NCI-H774 (cell line): ENCODE measurements at regions not wholly inside any gene's neighbourhood (a gene's known extent, or its start where the extent isn't known, plus 50 kb on each side); places are given as distances from the start of the nearest gene placed in this dataset.

Experiments
- DNase-seq: peaks from one replicate; lab custom pipeline; 2025; lab: John Stamatoyannopoulos, UW

DNA sequence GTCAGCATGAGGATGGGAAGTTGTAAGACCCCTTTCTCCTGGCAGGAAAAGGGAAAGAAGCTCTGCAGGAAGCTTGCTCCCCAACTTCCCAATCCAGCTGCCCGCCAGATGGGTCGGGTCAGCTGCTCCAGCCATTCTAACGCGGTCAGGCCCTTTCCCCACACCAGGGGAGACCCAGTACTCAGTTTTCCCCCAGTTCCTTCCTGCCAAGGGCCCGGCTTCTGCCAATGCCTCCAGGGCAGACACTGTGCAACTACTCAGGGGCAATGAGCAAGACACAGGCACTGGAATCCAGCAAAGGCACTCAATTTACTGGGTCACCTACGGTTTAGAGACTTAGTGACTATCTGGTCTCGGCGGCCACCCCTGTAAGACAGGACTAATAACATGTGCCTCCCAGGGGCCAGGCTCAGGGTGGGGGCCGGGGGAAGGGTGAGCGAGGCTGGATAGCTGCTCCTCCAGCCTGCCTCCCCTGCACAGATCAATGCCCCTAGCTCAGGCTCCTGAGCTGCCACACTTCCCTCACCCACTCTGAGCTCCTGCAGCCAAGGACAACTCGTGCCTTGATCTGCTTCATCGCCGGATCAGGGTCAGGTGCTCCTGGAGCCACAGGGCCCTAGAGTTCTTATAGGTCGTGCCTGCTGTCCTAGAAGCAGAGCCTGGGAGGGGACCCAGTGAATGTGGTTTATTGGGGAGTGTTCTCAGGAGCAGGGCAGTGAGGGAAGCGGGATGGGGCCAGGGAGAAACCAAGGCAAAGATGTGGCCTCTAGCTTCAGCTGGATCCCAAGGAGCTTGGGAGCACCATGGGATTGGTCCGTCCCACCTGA lies 171.1 kb downstream of the ZFP36L2 start:
- no peak for DNase-seq

DNA sequence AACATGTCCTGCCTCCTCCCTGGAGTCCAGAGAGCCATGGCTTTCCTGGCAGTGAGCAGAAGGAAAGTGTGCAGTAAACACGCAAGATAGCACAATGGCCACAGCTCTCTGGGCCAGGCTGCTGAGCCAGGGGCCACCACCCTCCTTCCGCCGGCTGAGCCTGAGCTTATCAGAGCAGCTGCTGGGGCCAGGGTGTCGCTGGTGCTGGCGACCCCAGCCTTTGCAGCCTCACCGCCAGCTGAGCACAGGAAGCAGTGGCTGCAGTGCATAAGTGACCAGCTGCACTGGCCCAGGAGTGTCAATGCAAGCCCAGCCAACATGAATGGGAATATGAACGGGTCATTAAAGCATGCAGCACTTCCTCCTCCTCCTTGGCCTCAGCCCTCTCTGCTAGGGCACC lies 172.0 kb downstream of the ZFP36L2 start:
- DNase-seq = no peak

DNA sequence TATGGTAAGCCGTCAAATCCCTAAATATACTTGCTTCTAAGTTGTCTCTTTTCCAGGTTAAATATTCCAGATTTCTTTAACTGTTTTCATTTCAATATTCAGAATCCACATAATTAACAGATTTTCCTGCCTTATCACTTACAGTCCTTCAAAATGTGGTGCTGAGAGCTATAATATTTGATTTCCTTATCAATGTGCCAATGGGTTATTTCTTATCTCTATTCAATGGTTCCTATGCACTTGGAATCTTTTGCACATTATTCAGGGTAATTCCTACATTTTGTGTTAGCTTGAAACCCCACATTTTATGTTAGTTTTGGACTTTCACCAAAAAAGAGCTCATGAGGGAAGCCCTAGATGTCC lies 173.5 kb downstream of the ZFP36L2 start:
- DNase-seq = no peak

DNA sequence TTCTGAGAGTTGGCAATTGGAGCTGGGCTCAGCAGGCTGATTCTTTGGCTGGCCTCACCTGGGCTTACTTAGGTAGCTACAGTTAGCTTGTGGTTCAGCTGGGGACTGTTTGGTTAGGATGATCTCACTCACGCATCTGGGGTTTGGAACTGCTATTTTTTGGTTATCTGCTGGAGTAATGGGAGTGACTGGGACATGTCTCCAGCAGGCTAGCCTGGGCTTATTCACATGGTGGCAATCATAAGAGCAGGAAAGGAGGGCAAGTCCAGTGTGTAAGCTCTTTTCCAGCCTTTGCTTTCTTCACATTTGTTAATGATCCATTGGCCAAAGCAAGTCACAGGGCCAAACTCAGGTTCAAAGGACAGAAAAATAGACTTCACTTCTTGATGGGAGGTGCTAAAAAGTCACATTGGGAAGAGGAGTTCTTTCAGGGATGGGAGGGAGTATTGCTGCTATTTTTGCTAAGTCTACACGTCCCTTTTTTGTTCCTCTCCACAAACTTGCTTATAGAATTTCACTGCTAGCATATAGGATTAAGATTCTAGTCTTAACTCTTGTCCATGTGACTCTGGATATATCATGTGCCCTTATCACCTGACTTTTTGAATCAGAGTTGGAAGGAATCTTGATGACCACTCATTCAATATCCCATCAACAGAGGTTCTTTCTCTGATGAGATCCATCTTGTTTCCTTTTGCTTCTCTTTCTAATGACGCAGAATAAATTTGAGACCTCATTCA lies 174.0 kb downstream of the ZFP36L2 start:
- DNase-seq = no peak

DNA sequence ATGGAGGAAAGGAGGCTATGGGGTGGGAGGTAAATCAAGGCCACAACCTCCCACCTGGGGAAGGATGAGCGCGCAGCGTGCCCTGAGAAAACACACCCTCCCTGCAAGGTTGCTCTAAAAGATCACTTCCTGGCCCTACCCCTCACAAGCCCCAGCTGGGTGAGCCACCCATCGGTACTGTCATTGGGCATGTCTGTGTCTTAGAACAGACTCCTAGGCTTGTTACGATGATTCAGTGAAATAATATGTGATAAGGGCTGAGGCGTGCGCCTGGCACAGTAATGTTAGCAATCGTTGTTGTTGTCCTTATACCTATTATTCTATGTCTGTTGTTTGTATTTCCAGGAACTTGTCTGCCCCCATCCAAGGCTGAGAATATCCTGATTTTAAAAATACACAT lies 175.1 kb downstream of the ZFP36L2 start:
- no peak for DNase-seq

DNA sequence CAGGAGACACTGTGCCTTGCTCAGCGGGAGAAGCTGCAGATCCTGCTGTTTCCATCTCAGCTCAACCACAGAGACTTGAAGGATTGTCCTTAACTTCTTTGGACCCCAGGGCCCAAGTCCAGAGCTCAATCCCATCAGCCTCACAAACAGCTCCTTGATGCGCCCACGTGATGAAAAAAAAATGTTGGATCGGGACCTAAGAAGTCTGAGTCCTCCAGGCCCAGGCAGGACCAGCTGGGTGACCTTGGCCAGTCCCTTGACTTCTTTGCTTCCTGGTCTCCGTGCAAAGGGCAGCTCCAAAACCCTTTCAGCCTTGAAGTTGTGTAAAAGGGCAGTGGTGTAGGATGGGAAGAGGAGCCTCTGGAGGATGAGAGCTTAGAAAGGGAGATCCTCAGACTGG lies 175.5 kb downstream of the ZFP36L2 start:
- DNase-seq = no peak

DNA sequence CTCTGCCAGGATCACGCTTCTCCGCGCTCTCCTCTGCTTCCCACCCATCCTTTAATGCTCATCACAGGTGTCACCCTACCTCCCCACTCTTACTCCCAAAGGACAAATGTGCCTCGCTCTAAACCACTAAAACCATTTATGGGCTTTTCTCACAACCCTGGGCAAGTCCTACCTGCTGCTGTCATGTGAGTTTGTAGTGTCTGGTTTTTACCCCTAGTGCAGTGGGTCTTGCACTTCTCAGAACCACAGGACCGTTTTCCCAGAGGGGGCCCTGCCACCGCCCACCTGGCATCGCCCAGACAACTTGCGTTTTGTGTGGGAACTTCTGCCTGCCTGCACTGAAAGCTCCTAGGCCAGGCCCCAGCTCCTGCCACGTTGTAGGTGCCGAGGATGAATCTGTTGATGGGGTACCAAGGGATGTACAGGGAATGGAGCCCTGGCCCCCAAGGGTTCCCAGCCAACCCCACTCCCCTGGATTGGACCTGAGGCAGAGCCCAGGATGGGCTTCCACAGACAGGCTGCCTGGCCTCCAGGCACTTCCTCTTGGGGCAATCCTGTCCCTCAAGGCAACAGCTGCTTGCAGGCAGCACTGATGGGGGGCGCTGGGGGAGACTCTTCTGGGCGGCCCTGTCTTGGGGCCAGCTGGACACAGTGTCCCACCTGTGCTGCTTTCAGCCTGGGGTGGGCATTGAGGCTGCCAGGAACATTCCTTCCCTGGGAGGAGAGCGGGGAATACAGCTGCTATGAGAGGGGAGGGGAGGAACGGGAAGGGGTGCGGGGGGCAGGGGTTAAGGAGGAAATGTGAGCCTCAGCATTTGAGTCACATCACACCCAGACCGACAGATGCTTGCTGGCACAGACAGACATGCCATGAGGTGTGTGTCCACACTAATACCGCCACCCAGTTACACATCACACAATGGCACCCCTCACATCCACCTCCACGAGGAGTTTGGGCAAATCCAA lies 176.3 kb downstream of the ZFP36L2 start:
- no peak for DNase-seq

DNA sequence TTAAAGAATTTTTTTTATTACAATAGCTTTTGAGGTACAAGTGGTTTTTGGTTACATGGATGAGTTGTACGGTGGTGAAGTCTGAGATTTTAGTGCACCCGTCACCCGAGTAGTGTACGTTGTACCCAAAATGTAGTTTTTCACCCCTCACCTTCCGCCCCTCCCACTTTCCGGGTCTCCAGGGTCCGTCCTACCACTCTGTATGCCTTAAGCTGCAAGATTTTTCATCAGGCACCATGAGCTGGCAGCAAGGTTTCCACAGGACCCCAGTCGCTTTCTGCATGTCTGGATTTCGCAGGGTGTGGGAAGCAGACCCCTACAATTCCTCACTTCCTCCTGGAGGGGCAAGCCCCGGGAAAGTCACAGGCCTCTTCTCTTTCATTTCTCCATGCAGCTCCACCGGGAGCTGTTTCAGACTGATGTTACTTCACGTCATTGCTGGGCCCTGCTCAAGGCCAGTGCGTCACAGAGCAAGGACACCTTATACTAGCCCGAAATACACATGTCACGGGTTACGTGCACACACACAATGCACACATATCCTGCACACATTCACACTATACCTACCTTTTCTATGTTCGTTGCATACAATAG lies 179.1 kb downstream of the ZFP36L2 start:
- DNase-seq = no peak

DNA sequence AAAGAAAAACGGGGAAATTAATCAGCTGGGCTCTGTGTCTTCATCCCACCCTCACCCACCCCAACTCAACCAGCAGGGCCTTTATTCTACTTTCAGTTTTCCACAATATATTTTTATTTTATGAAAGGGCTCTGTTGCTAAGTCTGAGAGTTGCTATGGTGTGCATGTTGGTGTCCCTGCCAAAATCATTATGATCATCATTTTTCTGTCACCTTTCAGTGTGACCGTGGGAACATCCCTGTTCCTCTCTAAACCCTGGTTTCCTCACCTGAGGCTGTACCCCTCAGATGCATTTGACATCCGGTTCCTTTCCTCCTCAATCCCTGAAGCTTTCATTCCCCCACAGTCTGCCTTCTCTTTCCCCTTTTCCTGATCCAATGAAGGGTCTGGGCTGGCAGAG lies 180.5 kb downstream of the ZFP36L2 start:
- DNase-seq = no peak

DNA sequence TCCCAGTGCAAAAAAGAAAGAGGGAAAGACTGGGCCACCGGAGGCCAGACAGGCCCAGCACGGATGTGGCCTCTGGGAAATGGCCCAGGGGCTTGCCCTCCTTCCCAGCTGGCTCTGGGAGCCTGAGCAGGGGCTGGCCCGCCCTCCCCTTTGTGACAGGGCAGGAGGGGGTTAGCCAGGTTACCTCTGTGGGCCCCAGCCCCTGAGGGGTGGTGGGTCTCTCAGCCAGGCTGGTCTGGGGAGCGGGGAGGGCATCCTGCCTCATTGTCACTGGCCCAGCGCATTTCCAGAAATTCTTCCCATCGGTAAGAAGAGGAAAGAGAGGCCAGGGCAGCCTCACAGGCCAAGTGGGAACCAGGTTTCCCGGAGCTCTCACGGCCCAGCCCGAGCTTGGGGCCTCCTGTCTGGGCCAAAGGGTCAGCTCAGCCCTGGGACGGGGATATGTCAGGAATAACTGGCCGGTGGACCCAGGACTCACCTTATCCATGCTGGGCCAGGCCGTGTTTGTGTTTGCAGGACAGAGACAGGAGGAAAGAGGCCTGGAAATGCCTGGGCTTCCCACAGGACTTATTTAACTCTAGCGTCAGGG lies 182.2 kb downstream of the ZFP36L2 start:
- no peak for DNase-seq

DNA sequence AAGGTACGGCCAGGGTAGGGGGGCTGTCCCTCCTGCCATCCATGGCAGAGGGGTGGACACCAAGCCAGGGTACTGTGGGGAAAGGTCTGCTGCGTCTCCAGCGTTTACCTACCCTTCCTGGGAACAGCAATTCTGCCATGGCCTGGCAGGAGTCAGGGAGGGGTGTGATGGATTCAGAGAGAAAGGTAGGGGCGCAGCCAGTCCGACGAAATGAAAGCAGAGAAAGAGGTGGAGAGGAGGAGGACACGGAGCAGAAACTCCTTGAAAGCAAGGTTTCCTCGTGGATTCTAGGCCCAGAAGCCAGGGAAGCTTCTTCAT lies 182.9 kb downstream of the ZFP36L2 start:
- DNase-seq = no peak

DNA sequence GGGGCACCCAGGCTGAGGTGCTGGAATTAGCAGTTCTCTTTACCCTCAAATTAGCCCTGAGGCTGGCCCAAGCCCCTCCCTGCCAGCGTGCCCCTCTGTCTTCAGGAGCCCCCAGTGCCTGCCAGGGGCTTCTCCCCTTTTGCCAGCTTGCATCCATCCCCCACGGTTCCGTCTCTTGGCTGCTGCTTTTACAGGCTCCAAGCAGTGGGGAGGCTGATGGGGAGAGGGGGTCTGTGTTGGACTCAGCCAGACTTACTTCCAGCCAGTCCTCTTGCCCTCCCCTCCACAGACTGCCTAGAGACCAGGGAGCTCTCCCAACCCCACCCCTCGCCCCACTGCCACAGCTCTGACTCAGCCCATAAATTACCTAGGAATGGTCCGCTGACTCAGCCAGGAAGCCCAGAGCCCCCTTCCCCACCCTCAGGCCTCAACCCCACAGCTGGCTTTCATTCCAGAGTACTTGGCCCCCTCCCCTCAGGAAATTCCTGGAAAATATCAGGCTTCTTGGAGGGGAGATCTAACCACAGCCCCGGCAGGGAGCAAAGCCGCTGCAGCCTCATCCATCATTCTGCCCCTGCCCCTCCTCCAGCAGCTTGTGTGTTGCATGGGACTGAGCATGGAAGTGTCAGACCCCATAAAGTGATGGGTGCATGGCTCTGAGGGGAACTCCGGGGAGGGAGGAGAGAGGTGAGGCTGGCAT lies 184.6 kb downstream of the ZFP36L2 start:
- no peak for DNase-seq

DNA sequence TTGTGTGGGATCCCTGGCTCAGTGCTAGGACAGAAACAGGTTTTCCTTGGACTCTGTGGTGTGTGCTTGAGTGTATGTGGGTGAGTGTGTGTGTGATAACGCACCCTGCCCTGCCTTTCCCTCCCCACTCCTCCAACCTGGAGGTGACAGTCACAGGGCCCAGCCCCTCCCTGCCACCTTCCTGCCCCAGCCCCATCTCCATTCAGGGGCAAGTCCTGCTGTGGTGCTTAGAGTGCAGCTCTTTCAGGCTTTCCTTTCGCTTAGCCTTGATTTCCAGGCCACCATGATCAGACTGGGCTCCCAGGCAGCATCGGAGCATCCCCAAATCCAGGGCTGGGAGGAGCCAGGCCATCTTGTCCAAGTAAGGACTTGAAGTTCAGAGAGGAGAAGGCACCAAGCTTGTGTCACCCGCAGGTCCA lies 185.2 kb downstream of the ZFP36L2 start:
- no peak for DNase-seq

DNA sequence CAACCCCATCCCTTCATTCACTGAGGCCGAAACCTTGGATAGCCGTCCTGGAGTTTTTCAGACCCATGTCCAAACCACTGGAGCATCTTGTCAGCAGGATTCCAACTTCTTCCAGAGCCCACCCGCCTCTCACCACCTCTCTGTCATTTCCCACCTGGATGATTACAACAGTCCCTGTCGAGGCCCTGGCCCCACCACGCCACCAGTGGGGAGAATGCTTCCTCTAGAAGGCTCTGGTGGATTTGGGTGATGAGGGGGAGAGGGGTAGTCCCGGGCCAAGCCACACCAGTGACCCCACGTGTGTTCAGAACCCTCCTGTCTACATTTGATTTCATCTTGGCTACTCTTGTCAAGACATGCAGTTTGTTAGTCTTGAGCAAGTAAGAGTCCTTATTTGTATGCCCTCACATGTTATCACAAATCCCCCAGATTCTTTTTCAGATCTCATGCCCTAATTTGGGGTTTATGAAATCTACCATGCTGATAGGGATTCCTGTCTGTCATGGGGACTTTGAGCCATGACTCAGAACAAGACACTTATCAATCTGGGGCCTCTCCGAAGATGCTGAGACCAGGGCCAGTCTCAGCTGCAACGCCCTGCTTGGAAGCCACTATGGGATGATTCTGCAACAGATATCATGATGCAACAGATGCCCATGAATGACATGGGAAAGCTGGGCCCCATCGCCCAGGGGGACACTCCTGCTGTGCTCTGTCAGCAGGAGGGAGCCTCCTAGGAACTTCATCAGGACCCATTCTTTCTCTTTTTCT lies 186.1 kb downstream of the ZFP36L2 start:
- DNase-seq = no peak

DNA sequence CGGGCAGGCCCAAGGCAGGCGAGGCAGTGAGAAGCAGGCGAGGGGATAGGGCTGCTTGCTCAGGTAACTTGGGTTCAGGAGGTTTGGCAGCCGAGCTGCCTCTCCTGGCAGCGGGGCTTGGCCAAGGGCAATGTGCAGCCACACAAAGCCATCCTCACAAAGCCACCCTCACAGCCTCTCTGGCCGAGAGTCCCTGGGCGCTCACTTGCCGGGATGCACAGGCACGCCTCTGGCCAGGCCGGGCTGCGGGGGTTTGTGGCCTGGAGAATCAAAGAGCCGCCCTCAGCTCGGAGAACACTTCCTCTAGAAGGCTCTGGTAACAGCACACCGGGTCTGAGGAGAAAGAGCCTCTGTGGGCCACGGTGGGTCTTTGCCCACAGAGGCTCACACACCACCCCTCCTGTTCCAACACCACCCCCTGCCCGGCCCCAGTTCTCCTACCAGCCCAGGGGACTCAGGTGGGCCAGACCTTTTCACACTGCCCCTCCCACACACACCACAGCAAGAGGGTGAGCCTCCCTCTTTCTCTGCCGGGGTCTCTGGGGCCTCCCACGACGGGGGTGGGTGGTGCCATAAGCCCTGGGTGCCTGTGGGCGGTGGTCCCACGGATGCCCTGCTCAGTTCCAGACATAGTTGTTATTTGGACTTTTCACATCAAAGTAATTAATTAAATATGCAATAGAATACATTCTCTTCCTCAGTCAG lies 186.9 kb downstream of the ZFP36L2 start:
- no peak for DNase-seq

DNA sequence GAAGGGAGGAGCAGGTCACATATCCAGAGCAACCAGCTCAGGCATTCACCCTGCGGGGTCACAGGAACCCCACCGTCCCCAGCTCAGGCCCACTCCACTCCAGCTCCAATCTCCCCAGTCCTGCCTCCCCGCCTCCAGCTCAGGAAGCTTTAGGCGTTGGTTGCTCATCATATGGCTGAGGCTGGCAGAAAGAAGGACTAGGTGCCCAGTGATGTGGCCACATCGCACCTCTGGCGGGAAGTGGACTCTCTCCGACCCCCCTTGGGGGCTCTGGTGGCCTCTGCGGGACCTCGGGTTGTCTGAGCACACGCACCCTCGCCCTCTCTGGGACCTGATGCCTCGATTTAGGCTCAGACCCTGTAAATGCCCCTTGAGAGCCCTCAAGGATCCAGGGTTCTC lies 187.7 kb downstream of the ZFP36L2 start:
- DNase-seq = no peak

DNA sequence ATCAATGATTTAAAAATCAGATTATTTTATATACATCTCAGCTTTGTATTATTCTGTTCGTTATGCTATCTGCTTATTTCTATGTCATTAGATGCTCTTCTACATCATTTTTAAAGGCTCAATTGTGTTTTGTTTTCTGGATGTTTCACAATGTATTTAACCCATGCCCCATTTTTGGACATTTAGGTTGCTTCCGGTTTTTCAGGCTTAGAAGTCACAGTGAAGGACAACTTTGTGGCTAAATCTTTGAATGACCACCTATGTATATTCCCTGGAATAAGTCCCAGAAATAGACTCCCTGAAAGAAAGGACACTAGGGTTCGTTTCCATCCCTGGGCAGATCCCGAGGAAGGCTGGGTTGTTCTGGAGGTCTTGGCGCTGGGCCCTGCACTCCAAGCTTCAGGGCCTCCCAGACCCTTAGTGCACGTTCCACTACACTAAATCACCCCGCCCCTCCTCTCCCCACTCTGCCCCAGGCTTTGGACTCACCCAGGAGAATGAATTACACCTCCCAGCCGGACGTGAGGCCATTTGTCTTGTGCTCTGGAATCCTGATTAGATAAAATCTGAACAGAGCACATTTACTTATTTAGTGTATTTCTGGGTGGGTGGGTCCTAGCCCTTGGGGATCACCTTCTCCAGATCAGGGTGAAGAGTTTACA lies 188.2 kb downstream of the ZFP36L2 start:
- no peak for DNase-seq

DNA sequence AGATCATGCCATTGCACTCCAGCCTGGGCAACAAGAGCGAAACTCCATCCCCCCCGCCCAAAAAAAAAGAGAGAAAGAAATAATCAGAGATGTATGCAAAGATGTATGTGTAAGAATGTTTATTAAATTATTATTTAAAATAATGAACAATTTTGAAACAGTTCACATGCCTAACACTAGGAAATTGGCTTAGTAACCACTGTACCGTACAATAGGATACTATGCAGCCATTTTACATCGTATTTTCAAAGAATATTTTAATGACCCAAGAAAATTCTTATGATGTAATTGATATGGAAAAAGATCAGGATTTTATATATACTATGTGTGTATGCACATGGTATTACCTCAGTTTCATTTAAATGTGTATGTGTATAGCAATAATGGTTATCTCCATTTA lies 190.5 kb downstream of the ZFP36L2 start:
- DNase-seq = no peak

DNA sequence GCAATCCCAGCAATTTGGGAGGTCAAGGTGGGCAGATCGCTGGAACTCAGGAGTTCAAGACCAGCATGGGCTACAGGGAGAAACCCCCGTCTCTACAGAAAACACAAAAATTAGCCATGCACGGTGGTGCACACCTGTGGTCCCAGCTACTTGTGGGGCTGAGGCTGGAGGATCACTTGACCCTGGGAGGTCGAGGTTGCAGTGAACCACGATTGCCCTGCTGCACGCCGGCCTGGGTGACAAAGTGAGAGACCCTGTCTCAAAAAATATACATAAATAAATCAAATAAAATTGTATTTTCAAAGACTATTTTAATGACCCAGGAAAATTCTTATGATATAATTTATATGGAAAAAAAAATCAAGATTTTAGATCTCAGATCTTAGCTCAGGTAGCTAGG lies 191.5 kb downstream of the ZFP36L2 start:
- DNase-seq = no peak
